K562 (cell line): ENCODE measurements at regions not wholly inside any gene's neighbourhood (a gene's known extent, or its start where the extent isn't known, plus 50 kb on each side); places are given as distances from the start of the nearest gene placed in this dataset.

ENCODE experiments used
- DPF2 ChIP-seq: fragments of 450-650 bp; IDR thresholded peaks from 2 replicates; pipeline ENCODE4 v1.6.1; 2016
- FOXM1 ChIP-seq, 2 experiments: fragments of 450-650 bp in 1 of 2; sonication (generic) in 1 of 2; formaldehyde crosslinking in 1 of 2; IDR thresholded peaks; 2 replicates each; pipeline versions ENCODE4 v1.6.1 to v1.9.0; 2017 to 2022; ENCODE audit warnings: low read depth in 2 of 2, mild to moderate bottlenecking in 2 of 2, missing genetic modification reagents in 1 of 2, moderate library complexity in 1 of 2
- NCOA1 ChIP-seq: fragments of 450-650 bp; IDR thresholded peaks from 2 replicates; pipeline ENCODE4 v1.6.1; 2016; ENCODE audit warnings: low read depth
- SMARCA4 ChIP-seq: fragments of 450-650 bp; IDR thresholded peaks from 2 replicates; pipeline ENCODE4 v1.6.1; 2016
- TEAD1 ChIP-seq, 2 experiments: fragments of 450-650 bp in 1 of 2; sonication (generic) in 1 of 2; formaldehyde crosslinking; IDR thresholded peaks; 2 replicates each; pipeline versions ENCODE4 v1.4.0 to v1.8.0; 2020 to 2022; ENCODE audit warnings: mild to moderate bottlenecking in 2 of 2, missing genetic modification reagents in 1 of 2
- ZNF175 ChIP-seq: fragments of 200-800 bp; sonication (Bioruptor generic); IDR thresholded peaks from 2 replicates; pipeline ENCODE4 v1.6.1; 2016; ENCODE audit warnings: low read depth, mild to moderate bottlenecking, missing genetic modification characterization, missing compliant biosample characterization
- TF ChIP-seq, protein P1 (sequence below): sonication (generic); formaldehyde crosslinking; IDR thresholded peaks from 2 replicates; pipeline ENCODE4 v1.9.0; 2022; ENCODE audit warnings: mild to moderate bottlenecking, missing genetic modification reagents
- TF ChIP-seq, protein P2 (sequence below), 3 experiments: fragments of 200-800 bp in 1 of 3; fragments of 250-450 bp in 1 of 3; fragments of 450-650 bp in 1 of 3; sonication (Bioruptor Pico) in 1 of 3; sonication (Bioruptor generic) in 1 of 3; formaldehyde crosslinking in 1 of 3; IDR thresholded peaks; 2 replicates each; pipeline versions ENCODE4 v1.6.1 to v1.8.0; 2016 to 2022; ENCODE audit warnings: mild to moderate bottlenecking in 2 of 3, missing genetic modification characterization in 2 of 3, missing compliant biosample characterization in 1 of 3, moderate library complexity in 1 of 3

DNA sequence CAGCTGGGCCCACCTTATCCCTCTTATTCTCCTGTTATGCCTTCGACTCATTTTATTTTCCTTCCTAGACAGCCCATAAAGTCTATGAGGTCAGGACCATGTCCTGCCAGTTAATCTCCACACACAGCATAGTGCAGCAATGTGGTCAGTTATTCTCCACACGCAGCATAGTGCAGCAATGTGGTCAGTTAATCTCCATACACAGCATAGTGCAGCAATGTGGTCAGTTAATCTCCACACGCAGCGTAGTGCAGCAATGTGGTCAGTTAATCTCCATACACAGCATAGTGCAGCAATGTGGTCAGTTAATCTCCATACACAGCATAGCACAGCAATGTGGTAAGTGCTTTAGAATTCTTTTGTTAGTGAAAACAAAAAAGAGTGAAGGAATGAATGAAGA, 77.8 kb downstream of the TEX36 start (continued):
- TF ChIP-seq TEAD1 (CRISPR knock-in tag; IDR thresholded peaks at IDR 0.05) (peak; percentile 85 to 98), ZNF175 (CRISPR knock-in tag) (peak; percentile 81), NCOA1 (0 out of 2 replicates have a peak, but pooled peaks have one; percentile 38), SMARCA4 (peak; percentile 67), FOXM1 (IDR thresholded peaks at IDR 0.05; ENCODE audit: low read depth) (peak; percentile 81), FOXM1 (CRISPR knock-in tag; IDR thresholded peaks at IDR 0.05; ENCODE audit: low read depth) (no peak), DPF2 (peak; percentile 64)
- TF ChIP-seq, protein P1, sequence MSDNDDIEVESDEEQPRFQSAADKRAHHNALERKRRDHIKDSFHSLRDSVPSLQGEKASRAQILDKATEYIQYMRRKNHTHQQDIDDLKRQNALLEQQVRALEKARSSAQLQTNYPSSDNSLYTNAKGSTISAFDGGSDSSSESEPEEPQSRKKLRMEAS (CRISPR knock-in tag), result peak; percentile 87
- TF ChIP-seq, protein P2, sequence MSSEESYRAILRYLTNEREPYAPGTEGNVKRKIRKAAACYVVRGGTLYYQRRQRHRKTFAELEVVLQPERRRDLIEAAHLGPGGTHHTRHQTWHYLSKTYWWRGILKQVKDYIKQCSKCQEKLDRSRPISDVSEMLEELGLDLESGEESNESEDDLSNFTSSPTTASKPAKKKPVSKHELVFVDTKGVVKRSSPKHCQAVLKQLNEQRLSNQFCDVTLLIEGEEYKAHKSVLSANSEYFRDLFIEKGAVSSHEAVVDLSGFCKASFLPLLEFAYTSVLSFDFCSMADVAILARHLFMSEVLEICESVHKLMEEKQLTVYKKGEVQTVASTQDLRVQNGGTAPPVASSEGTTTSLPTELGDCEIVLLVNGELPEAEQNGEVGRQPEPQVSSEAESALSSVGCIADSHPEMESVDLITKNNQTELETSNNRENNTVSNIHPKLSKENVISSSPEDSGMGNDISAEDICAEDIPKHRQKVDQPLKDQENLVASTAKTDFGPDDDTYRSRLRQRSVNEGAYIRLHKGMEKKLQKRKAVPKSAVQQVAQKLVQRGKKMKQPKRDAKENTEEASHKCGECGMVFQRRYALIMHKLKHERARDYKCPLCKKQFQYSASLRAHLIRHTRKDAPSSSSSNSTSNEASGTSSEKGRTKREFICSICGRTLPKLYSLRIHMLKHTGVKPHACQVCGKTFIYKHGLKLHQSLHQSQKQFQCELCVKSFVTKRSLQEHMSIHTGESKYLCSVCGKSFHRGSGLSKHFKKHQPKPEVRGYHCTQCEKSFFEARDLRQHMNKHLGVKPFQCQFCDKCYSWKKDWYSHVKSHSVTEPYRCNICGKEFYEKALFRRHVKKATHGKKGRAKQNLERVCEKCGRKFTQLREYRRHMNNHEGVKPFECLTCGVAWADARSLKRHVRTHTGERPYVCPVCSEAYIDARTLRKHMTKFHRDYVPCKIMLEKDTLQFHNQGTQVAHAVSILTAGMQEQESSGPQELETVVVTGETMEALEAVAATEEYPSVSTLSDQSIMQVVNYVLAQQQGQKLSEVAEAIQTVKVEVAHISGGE (CRISPR knock-in tag; IDR thresholded peaks at IDR 0.05), result peak in 1 of 3 experiments; percentile 61; a peak in 1 of 6 replicates
